ENCODE measurements at regions not wholly inside any gene's neighbourhood (a gene's known extent, or its start where the extent isn't known, plus 50 kb on each side); places are given as distances from the start of the nearest gene placed in this dataset.

DNA sequence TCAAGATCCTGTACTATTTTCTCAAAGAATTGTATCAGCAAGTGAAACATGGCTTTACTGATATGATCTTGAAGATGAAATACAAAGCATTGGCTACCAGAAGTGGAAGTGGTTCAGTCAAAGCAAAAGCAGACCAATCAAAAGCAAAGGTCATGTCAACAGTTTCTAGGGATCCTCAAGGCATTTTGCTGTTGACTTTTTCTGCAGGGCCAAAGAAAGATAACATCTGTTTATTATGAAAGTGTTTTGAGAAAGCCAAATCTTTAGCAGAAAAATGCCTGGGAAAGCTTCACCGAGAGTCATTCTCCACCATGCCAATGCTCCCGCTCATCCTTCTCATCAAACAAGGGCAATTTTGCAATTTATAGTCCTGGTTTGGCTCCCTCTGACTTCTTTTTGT is 90.3 kb upstream of the ACO1 start:
- TF ChIP-seq, protein P1, sequence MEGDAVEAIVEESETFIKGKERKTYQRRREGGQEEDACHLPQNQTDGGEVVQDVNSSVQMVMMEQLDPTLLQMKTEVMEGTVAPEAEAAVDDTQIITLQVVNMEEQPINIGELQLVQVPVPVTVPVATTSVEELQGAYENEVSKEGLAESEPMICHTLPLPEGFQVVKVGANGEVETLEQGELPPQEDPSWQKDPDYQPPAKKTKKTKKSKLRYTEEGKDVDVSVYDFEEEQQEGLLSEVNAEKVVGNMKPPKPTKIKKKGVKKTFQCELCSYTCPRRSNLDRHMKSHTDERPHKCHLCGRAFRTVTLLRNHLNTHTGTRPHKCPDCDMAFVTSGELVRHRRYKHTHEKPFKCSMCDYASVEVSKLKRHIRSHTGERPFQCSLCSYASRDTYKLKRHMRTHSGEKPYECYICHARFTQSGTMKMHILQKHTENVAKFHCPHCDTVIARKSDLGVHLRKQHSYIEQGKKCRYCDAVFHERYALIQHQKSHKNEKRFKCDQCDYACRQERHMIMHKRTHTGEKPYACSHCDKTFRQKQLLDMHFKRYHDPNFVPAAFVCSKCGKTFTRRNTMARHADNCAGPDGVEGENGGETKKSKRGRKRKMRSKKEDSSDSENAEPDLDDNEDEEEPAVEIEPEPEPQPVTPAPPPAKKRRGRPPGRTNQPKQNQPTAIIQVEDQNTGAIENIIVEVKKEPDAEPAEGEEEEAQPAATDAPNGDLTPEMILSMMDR (conservative IDR thresholded peaks at IDR 0.05; ENCODE audit: low read length) = no peak
- TF ChIP-seq EZH2phosphoT487 (IDR thresholded peaks at IDR 0.05; ENCODE audit: borderline replicate concordance) = no peak

Measured in Loucy (cell line).